HUES48 (cell line): ENCODE measurements at regions not wholly inside any gene's neighbourhood (a gene's known extent, or its start where the extent isn't known, plus 50 kb on each side); places are given as distances from the start of the nearest gene placed in this dataset.

Source experiments
- H3K27ac ChIP-seq: one replicate; pipeline ENCODE4 v1.7.0; 2013; ENCODE audit warnings: low read depth, low read length, inconsistent platforms
- H3K27me3 ChIP-seq: 2 replicates; pipeline ENCODE4 v1.6.1; 2013; ENCODE audit warnings: mild to moderate bottlenecking, low read length; ENCODE audit not compliant: control insufficient read depth, insufficient read depth
- H3K36me3 ChIP-seq: 2 replicates; pipeline ENCODE4 v1.6.1; 2013; ENCODE audit warnings: low read length; ENCODE audit not compliant: control insufficient read depth, insufficient read depth
- H3K4me1 ChIP-seq: 2 replicates; pipeline ENCODE4 v1.6.1; 2013; ENCODE audit warnings: mild to moderate bottlenecking, low read length; ENCODE audit not compliant: control insufficient read depth, insufficient read depth
- H3K4me3 ChIP-seq: 2 replicates; pipeline ENCODE4 v1.5.1; 2013; ENCODE audit warnings: mild to moderate bottlenecking, low read depth, low read length
- H3K9ac ChIP-seq: 2 replicates; pipeline ENCODE4 v1.6.1; 2013; ENCODE audit warnings: mild to moderate bottlenecking, low read depth, low read length, moderate library complexity
- H3K9me3 ChIP-seq: 2 replicates; pipeline ENCODE4 v1.6.1; 2013; ENCODE audit warnings: low read length; ENCODE audit not compliant: control insufficient read depth, insufficient read depth

DNA sequence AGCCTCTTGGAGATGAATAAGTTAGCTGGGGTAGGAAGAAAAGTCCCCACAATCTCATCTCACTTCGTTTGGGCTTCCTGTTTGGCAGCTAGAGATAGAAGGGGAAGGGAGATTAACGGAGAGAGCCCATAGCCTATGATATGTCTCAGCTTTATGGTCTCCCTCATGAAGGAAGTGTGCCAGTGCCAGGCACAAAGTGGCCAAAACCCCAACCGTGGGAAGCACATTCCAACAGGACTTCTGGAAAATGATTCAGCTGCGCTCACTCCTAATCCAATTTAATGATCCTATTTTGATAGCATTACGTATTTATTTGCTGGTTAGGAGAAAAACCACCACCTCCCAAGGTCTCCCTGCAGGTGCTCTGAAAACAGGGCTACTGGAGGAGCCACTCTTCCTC is 303.1 kb upstream of the CLINT1 start:
- H3K36me3 ChIP-seq = no peaks in the 10 kb centered on the region
- no peaks in the 10 kb centered on the region for H3K9me3 ChIP-seq
- H3K4me3 ChIP-seq = no peak overlapping the region

DNA sequence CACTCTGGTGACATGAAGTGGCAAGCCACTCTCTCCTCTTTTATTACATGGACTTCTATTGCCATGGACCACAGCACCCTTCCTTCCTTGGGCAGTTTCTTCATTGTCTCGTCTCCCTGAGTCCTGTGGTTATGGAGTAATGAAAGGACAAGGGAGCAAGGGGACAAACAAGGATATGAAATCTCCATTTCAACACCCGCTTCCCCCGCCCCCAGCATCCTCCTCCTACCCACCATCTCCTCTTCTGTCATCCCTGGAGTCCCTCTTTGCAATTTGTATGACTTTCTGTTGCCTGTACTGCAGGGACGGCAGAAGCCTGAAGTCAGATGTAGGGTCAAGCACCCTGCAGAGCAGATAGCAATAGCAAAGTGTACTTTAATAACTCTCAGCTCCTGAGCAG is 300.7 kb upstream of the CLINT1 start:
- Histone ChIP-seq H3K9me3 (no peaks in the 10 kb centered on the region), H3K4me1 (no peaks in the 10 kb centered on the region), H3K27me3 (no peaks in the 10 kb centered on the region), H3K36me3 (no peaks in the 10 kb centered on the region), H3K27ac (no peak overlapping the region), H3K4me3 (no peak overlapping the region), H3K9ac (no peak overlapping the region)

More for the DNA sequence above, 303.1 kb upstream of the CLINT1 start:
- no peaks in the 10 kb centered on the region for H3K27me3 ChIP-seq
- H3K4me1 ChIP-seq = no peaks in the 10 kb centered on the region
- H3K9ac ChIP-seq = no peak overlapping the region
- no peak overlapping the region for H3K27ac ChIP-seq

GRCh38 chr5:158155811-158156505 is 297.0 kb upstream of the CLINT1 start:
- no peak overlapping the region for H3K27ac ChIP-seq
- H3K4me3 ChIP-seq = no peak overlapping the region
- H3K4me1 ChIP-seq = no peaks in the 10 kb centered on the region
- no peaks in the 10 kb centered on the region for H3K27me3 ChIP-seq
- no peaks in the 10 kb centered on the region for H3K9me3 ChIP-seq
- H3K9ac ChIP-seq = no peak overlapping the region
- H3K36me3 ChIP-seq = no peaks in the 10 kb centered on the region

GRCh38 chr5:158155067-158155466 is 296.1 kb upstream of the CLINT1 start:
- Histone ChIP-seq H3K27me3 (no peaks in the 10 kb centered on the region), H3K27ac (no peak overlapping the region), H3K4me3 (no peak overlapping the region), H3K9ac (no peak overlapping the region), H3K36me3 (no peaks in the 10 kb centered on the region), H3K9me3 (no peaks in the 10 kb centered on the region), H3K4me1 (no peaks in the 10 kb centered on the region)

- H3K4me3 ChIP-seq = no peak overlapping the region
- no peaks in the 10 kb centered on the region for H3K4me1 ChIP-seq
- no peak overlapping the region for H3K27ac ChIP-seq
- no peak overlapping the region for H3K9ac ChIP-seq
- no peaks in the 10 kb centered on the region for H3K36me3 ChIP-seq
- H3K27me3 ChIP-seq = no peaks in the 10 kb centered on the region
- H3K9me3 ChIP-seq = no peaks in the 10 kb centered on the region
These were observed 295.5 kb upstream of the CLINT1 start for GRCh38 chr5:158154226-158155005.

DNA sequence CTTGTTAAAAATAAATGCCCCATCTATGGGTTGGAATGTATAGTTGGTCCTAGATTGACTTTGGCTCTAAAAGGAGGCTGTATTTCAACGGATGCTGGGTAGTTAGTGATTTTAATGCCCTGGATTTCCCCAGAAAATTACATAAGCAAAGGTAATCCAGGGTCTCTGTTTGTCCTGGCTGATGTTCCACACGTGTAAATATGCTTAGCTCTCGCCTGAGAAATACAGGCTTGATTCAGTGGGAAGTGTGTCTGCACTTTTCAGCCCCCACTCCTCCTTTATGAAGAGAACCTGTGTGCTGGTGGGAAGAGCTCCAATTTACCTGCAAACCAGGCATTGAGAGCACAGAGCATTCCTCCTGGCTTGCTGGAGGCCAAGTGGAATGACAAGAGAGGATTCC is 294.6 kb upstream of the CLINT1 start:
- H3K27me3 ChIP-seq = no peaks in the 10 kb centered on the region
- no peak overlapping the region for H3K27ac ChIP-seq
- H3K4me1 ChIP-seq = no peaks in the 10 kb centered on the region
- no peaks in the 10 kb centered on the region for H3K36me3 ChIP-seq
- H3K4me3 ChIP-seq = no peak overlapping the region
- H3K9ac ChIP-seq = no peak overlapping the region
- H3K9me3 ChIP-seq = no peaks in the 10 kb centered on the region

- no peaks in the 10 kb centered on the region for H3K4me1 ChIP-seq
- H3K27ac ChIP-seq = no peak overlapping the region
- no peak overlapping the region for H3K9ac ChIP-seq
- no peak overlapping the region for H3K4me3 ChIP-seq
- H3K36me3 ChIP-seq = no peaks in the 10 kb centered on the region
- H3K27me3 ChIP-seq = no peaks in the 10 kb centered on the region
- H3K9me3 ChIP-seq = no peaks in the 10 kb centered on the region
These were observed 293.2 kb upstream of the CLINT1 start for GRCh38 chr5:158152136-158152535.

GRCh38 chr5:158147227-158147626 is 288.3 kb upstream of the CLINT1 start:
- H3K4me3 ChIP-seq = no peak overlapping the region
- H3K9me3 ChIP-seq = no peaks in the 10 kb centered on the region
- no peaks in the 10 kb centered on the region for H3K4me1 ChIP-seq
- no peak overlapping the region for H3K27ac ChIP-seq
- H3K9ac ChIP-seq = no peak overlapping the region
- H3K36me3 ChIP-seq = no peaks in the 10 kb centered on the region
- no peaks in the 10 kb centered on the region for H3K27me3 ChIP-seq

- H3K4me3 ChIP-seq = no peak overlapping the region
- H3K27me3 ChIP-seq = no peaks in the 10 kb centered on the region
- no peaks in the 10 kb centered on the region for H3K4me1 ChIP-seq
- H3K27ac ChIP-seq = no peak overlapping the region
- H3K9me3 ChIP-seq = no peaks in the 10 kb centered on the region
- no peaks in the 10 kb centered on the region for H3K36me3 ChIP-seq
- no peak overlapping the region for H3K9ac ChIP-seq
These were observed 286.9 kb upstream of the CLINT1 start for GRCh38 chr5:158145827-158146226.

DNA sequence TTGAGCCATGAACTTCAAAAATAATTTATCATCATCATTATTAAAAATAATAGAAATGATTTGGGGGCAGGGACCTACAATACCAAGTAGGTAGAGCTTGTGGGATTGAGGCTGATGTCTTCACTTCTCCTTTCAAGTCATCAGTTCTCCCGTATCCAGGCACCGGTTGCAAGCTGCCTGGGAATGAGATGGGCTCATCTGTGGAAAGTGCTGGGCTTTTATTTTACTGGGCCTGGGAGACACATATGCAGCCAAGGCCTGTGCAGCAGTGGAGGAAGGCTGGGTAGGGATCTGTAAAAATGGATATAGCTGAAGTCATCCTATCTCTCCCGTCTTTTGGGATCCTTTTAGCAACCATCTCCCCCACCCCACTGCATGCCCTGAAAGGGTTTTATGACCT is 284.1 kb upstream of the CLINT1 start:
- H3K27me3 ChIP-seq = no peaks in the 10 kb centered on the region
- peaks cover 7% of the 10 kb centered on the region; the same call in 1 of the 2 replicates for H3K4me1 ChIP-seq
- H3K4me3 ChIP-seq = no peak overlapping the region
- H3K9ac ChIP-seq = no peak overlapping the region
- no peak overlapping the region for H3K27ac ChIP-seq
- no peaks in the 10 kb centered on the region for H3K36me3 ChIP-seq
- H3K9me3 ChIP-seq = no peaks in the 10 kb centered on the region

DNA sequence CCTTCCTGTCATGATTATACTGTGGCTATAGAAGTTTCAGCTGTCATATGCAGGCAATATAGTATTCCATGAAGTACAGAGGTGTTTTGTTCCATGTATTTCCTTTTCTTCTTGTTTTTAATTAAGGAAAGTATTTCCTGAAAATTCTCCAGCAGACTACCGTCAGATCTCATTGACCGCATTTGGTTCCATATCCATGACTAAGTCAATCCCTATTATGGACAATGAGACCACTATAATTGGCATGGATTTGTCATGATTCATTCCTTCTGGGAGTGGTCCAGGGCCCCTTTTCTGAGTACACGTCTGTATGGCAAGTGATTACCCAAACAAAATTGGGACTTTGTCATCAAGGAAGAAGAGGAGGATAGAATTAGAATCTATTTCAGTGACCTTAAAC is 283.2 kb upstream of the CLINT1 start:
- H3K4me1 ChIP-seq = peaks cover 14% of the 10 kb centered on the region; the same call in 1 of the 2 replicates
- H3K9me3 ChIP-seq = no peaks in the 10 kb centered on the region
- H3K27me3 ChIP-seq = no peaks in the 10 kb centered on the region
- H3K9ac ChIP-seq = no peak overlapping the region
- H3K4me3 ChIP-seq = no peak overlapping the region
- no peak overlapping the region for H3K27ac ChIP-seq
- H3K36me3 ChIP-seq = no peaks in the 10 kb centered on the region
